K562 (cell line): ENCODE measurements at regions not wholly inside any gene's neighbourhood (a gene's known extent, or its start where the extent isn't known, plus 50 kb on each side); places are given as distances from the start of the nearest gene placed in this dataset.

Experiments
- ATAC-seq: fragments of 200-7000 bp; cut with Tn5 transposase; 3 replicates; pipeline ENCODE4 v1.9.1; 2020; ENCODE audit warnings: moderate library complexity
- BruUV-seq: library from RNA; stranded (reverse); fragments of 400-500 nt; replicated peaks from 2 replicates; lab custom pipeline; 2021; lab: Mats Ljungman, UMichigan
- CTCF ChIA-PET: fragments of 300-600 bp; formaldehyde crosslinking; extraction: SDS; loops from one replicate; lab custom pipeline; 2021; ENCODE audit warnings: low intra/inter-chr PET ratio; lab: Yijun Ruan, JAX
- POLR2A ChIA-PET: fragments of 300-600, 350-650 bp; sonication (Branson Sonifier 250); formaldehyde crosslinking; extraction: SDS; loops from one replicate; lab custom pipeline; 2021; ENCODE audit warnings: antibody characterized with exemption, inconsistent platforms; lab: Yijun Ruan, JAX
- DNase-seq, 4 experiments: peaks; one replicate each; pipeline versions ENCODE4 v3.0.0 to v3.0.0-alpha.2; 2011 to 2018; ENCODE audit warnings: low spot score in 3 of 4, mixed read lengths in 3 of 4; ENCODE audit errors: extremely low read depth in 1 of 4
- FAIRE-seq: peaks from 2 replicates; lab custom pipeline; 2011; peaks lifted over from hg19 to GRCh38; lab: Jason Lieb, UNC
- H2AFZ ChIP-seq: 2 replicates; pipeline ENCODE4 v1.6.0; 2011; ENCODE audit warnings: low read depth, low read length, control low read depth, inconsistent platforms
- H3K27ac ChIP-seq: fragments of 200-600 bp; 3 replicates; pipeline ENCODE4 v1.8.0; 2011; ENCODE audit warnings: low read depth, mild to moderate bottlenecking, control low read depth, inconsistent platforms, low read length, moderate library complexity, mixed read lengths; ENCODE audit errors: extremely low read depth
- H3K27me3 ChIP-seq, 2 experiments: fragments of 300-600 bp in 1 of 2; 2 replicates in 1 of 2; 3 replicates in 1 of 2; pipeline versions ENCODE4 v1.6.0 to v1.8.0; 2011; ENCODE audit warnings: inconsistent platforms in 2 of 2, low read length in 2 of 2, mild to moderate bottlenecking in 1 of 2, mixed read lengths in 1 of 2, moderate library complexity in 1 of 2; ENCODE audit not compliant: control insufficient read depth in 2 of 2, insufficient read depth in 2 of 2
- H3K36me3 ChIP-seq: fragments of 300-600 bp; 3 replicates; pipeline ENCODE4 v1.8.0; 2011; ENCODE audit warnings: mild to moderate bottlenecking, low read length, inconsistent platforms; ENCODE audit not compliant: control insufficient read depth, insufficient read depth
- H3K4me1 ChIP-seq, 2 experiments: fragments of 200-600 bp in 1 of 2; replicated peaks in 1 of 2; 2 replicates in 1 of 2; 3 replicates in 1 of 2; pipeline versions ENCODE4 v1.5.1 to v1.8.0; 2011; ENCODE audit warnings: inconsistent platforms in 2 of 2, low read length in 2 of 2, mild to moderate bottlenecking in 1 of 2, mixed read lengths in 1 of 2, moderate library complexity in 1 of 2; ENCODE audit not compliant: control insufficient read depth in 2 of 2, insufficient read depth in 2 of 2
- H3K4me2 ChIP-seq: 2 replicates; pipeline ENCODE4 v1.6.1; 2011; ENCODE audit warnings: low read length, control low read depth, inconsistent platforms, mixed read lengths; ENCODE audit not compliant: insufficient read depth
- H3K4me3 ChIP-seq: fragments of 200-600 bp; sonication (generic), shearing (Covaris generic); 2 replicates; pipeline ENCODE4 v1.5.1; 2016; ENCODE audit warnings: control low read depth, inconsistent platforms
- H3K79me2 ChIP-seq: fragments of 200-600 bp; 3 replicates; pipeline ENCODE4 v1.8.0; 2011; ENCODE audit warnings: low read length, inconsistent platforms; ENCODE audit not compliant: control insufficient read depth, insufficient read depth
- H3K9ac ChIP-seq, 2 experiments: 2 replicates each; pipeline versions ENCODE4 v1.6.0 to v1.6.1; 2011; ENCODE audit warnings: low read depth in 2 of 2, low read length in 2 of 2, control low read depth in 1 of 2, inconsistent platforms in 1 of 2, mild to moderate bottlenecking in 1 of 2, mixed read lengths in 1 of 2; ENCODE audit not compliant: insufficient read depth in 1 of 2
- H3K9me1 ChIP-seq: one replicate; pipeline ENCODE4 v1.6.0; 2011; ENCODE audit warnings: inconsistent platforms, mild to moderate bottlenecking, low read length, moderate library complexity; ENCODE audit not compliant: control insufficient read depth, insufficient read depth
- H3K9me3 ChIP-seq: replicated peaks from 2 replicates; pipeline ENCODE4 v1.5.1; 2011; ENCODE audit warnings: low read depth, low read length, inconsistent platforms; ENCODE audit not compliant: control insufficient read depth, insufficient read depth
- H4K20me1 ChIP-seq: replicated peaks from 2 replicates; pipeline ENCODE4 v1.6.1; 2011; ENCODE audit warnings: low read length, inconsistent platforms, mixed read lengths; ENCODE audit not compliant: control insufficient read depth, insufficient read depth
- ETV6 ChIP-seq, 3 experiments: fragments of 150-350 bp in 1 of 3; sonication (generic) in 1 of 3; formaldehyde crosslinking in 1 of 3; IDR thresholded peaks; 2 replicates each; pipeline versions ENCODE4 v1.6.1 to v1.8.0; 2014 to 2022; ENCODE audit warnings: borderline replicate concordance in 2 of 3, low read depth in 2 of 3, antibody characterized with exemption in 1 of 3, low read length in 1 of 3, mild to moderate bottlenecking in 1 of 3, missing genetic modification reagents in 1 of 3
- LEF1 ChIP-seq: fragments of 450-650 bp; IDR thresholded peaks from 2 replicates; pipeline ENCODE4 v1.6.1; 2016; ENCODE audit warnings: mild to moderate bottlenecking
- MCM7 ChIP-seq, 2 experiments: fragments of 450-650 bp; IDR thresholded peaks; 2 replicates each; pipeline ENCODE4 v1.6.1; 2016 to 2018
- NONO ChIP-seq, 2 experiments: fragments of 200-400 bp in 1 of 2; fragments of 450-650 bp in 1 of 2; formaldehyde crosslinking in 1 of 2; IDR thresholded peaks; 2 replicates each; pipeline ENCODE4 v1.6.1; 2017; ENCODE audit warnings: low read depth in 2 of 2, mild to moderate bottlenecking in 2 of 2, moderate library complexity in 2 of 2, low read length in 1 of 2
- SOX6 ChIP-seq: fragments of 450-650 bp; IDR thresholded peaks from 2 replicates; pipeline ENCODE4 v1.6.1; 2014; ENCODE audit warnings: mild to moderate bottlenecking
- TAF15 ChIP-seq: fragments of 200-400 bp; formaldehyde crosslinking; IDR thresholded peaks from 2 replicates; pipeline ENCODE4 v1.6.1; 2017; ENCODE audit warnings: mild to moderate bottlenecking, low read depth, low read length, moderate library complexity
- TAF7 ChIP-seq: fragments of 450-650 bp; IDR thresholded peaks from 2 replicates; pipeline ENCODE4 v1.6.1; 2016; ENCODE audit warnings: missing genetic modification characterization, missing compliant biosample characterization
- YY1 ChIP-seq, 3 experiments: IDR thresholded peaks; 2 replicates each; pipeline ENCODE4 v1.6.1; 2011; ENCODE audit warnings: low read length in 2 of 3, mild to moderate bottlenecking in 2 of 3, moderate library complexity in 2 of 3, borderline replicate concordance in 1 of 3, control low read depth in 1 of 3, low read depth in 1 of 3; ENCODE audit not compliant: insufficient read depth in 3 of 3, insufficient replicate concordance in 2 of 3, control insufficient read depth in 1 of 3, insufficient read length in 1 of 3; ENCODE audit errors: extremely low read depth in 1 of 3
- ZFX ChIP-seq: sonication (generic); formaldehyde crosslinking; IDR thresholded peaks from 2 replicates; pipeline ENCODE4 v1.8.0; 2022; ENCODE audit warnings: mild to moderate bottlenecking, missing genetic modification reagents, moderate library complexity
- ZKSCAN1 ChIP-seq: fragments of 150-350 bp; IDR thresholded peaks from 2 replicates; pipeline ENCODE4 v1.6.1; 2016; ENCODE audit warnings: low read depth, low read length
- ZNF184 ChIP-seq: sonication (generic); formaldehyde crosslinking; IDR thresholded peaks from 2 replicates; pipeline ENCODE4 v1.5.0; 2020; ENCODE audit warnings: missing genetic modification reagents
- ZNF316 ChIP-seq: fragments of 450-650 bp; IDR thresholded peaks from 2 replicates; pipeline ENCODE4 v1.6.1; 2016
- ZNF384 ChIP-seq: IDR thresholded peaks from 2 replicates; pipeline ENCODE4 v1.6.1; 2012; ENCODE audit warnings: low read depth, low read length, improper control_type of control experiment
- ZNF551 ChIP-seq: fragments of 250-450 bp; sonication (Bioruptor Pico); IDR thresholded peaks from 2 replicates; pipeline ENCODE4 v1.5.0; 2021; ENCODE audit warnings: mild to moderate bottlenecking, moderate library complexity
- WGBS: fragments of 100-300 bp; shearing (Covaris generic); methylation state at CpG from one replicate; pipeline ENCODE4 v1.1.6; 2016; ENCODE audit warnings: low coverage, mixed read lengths; ENCODE audit not compliant: insufficient coverage; ENCODE audit errors: missing lambda C conversion rate; 5-methylcytosine and 5-hydroxymethylcytosine counted together
- in situ Hi-C: fragments of 300-500 bp; cut with MboI; formaldehyde crosslinking; loops from 4 replicates; pipeline ENCODE4 v1.15.0; 2018; ENCODE audit warnings: inconsistent platforms, mixed read lengths
- intact Hi-C: fragments of 100-400 bp; cut with micrococcal nuclease; formaldehyde crosslinking; loops from 2 replicates; pipeline ENCODE4 v1.14.2; 2022
- TF ChIP-seq, protein P1 (sequence below), 3 experiments: fragments of 200-800 bp in 1 of 3; sonication (Bioruptor generic) in 1 of 3; sonication (generic) in 1 of 3; formaldehyde crosslinking in 1 of 3; IDR thresholded peaks; 2 replicates each; pipeline versions ENCODE4 v1.6.1 to v1.8.0; 2016 to 2022; ENCODE audit warnings: mild to moderate bottlenecking in 2 of 3, missing compliant biosample characterization in 2 of 3, missing genetic modification characterization in 2 of 3, missing genetic modification reagents in 1 of 3

- TF ChIP-seq TAF15: no peak
- no peak for TF ChIP-seq YY1 (IDR thresholded peaks at IDR 0.05; ENCODE audit: borderline replicate concordance in 1 of 3, control insufficient read depth in 1 of 3, extremely low read depth in 1 of 3, insufficient read depth in 3 of 3, insufficient read length in 1 of 3, insufficient replicate concordance in 2 of 3, low read depth in 1 of 3, low read length in 2 of 3)
- TF ChIP-seq ZNF551: no peak
Observed at GRCh38 chr3:18190646-18191045, 234.5 kb downstream of the SATB1 start (continued).

DNA sequence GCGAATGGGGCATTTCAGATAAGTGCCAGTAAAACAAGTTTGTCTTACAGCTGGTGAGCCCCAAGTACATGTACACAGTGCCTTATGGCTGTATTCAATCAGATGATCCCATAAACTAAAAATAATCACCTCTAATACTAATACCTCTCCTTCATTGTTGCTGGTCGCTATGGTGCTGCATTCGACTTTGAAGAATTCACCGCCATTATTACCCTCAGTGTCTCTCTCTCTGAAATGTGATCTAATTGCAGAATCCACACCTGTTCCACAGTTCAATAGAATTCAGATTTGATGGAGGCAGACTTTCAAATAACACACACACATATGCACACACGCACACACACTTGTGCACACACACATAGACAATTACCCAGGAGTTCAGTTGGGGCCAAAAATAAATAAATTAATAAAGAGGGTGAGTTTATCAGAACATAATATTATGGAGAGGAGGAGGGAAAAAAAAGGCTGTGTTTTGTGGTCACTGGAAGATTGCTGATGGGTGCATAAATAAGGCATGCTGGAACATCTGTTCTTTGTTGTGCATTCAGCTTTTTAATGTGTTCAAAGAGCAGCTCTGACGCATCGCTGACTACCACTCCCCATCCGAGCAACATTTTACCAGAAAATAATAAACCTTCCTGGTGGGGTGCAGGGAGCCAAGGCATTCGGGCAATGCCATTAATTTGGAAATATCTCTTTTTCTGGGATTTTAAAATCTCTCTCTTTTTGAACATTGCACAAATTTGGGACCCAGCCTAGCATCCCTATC, 235.7 kb downstream of the SATB1 start:
- DNase-seq: no peak
- ChIA-PET CTCF (no interaction called here), POLR2A (no interaction called here)
- in situ Hi-C loops: no loop called here
- no TSS peak for BruUV-seq
- no peak overlapping the region for H3K4me3 ChIP-seq
- no peaks in the 10 kb centered on the region for H3K4me1 ChIP-seq
- 2% methylated on average over 9 of the region's 9 CpGs for WGBS
- H3K27me3 ChIP-seq: no peaks in the 10 kb centered on the region
- no peaks in the 10 kb centered on the region for H3K79me2 ChIP-seq
- ATAC-seq: no peak
- no peak for FAIRE-seq
- H3K4me2 ChIP-seq: no peak overlapping the region
- intact Hi-C loops: no loop called here
- H3K9ac ChIP-seq: no peak overlapping the region
- H3K36me3 ChIP-seq: no peaks in the 10 kb centered on the region
- no peaks in the 10 kb centered on the region for H3K9me1 ChIP-seq
- no peak overlapping the region for H2AFZ ChIP-seq
- no peak for TF ChIP-seq ETV6 (IDR thresholded peaks at IDR 0.05; ENCODE audit: borderline replicate concordance in 1 of 2, low read depth in 2 of 2, low read length in 1 of 2)
- no peak for TF ChIP-seq ETV6 (CRISPR knock-in tag; IDR thresholded peaks at IDR 0.05; ENCODE audit: borderline replicate concordance)
- TF ChIP-seq TAF7 (tag): no peak
- no peak for TF ChIP-seq NONO (IDR thresholded peaks at IDR 0.05; ENCODE audit: low read depth in 2 of 2, low read length in 1 of 2)
- no peak for TF ChIP-seq MCM7 (IDR thresholded peaks at IDR 0.05)
- TF ChIP-seq ZFX (CRISPR knock-in tag): no peak
- TF ChIP-seq LEF1: no peak
- no peak for TF ChIP-seq SOX6
- no peak for TF ChIP-seq ZNF316
- TF ChIP-seq, protein P1, sequence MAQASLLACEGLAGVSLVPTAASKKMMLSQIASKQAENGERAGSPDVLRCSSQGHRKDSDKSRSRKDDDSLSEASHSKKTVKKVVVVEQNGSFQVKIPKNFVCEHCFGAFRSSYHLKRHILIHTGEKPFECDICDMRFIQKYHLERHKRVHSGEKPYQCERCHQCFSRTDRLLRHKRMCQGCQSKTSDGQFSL (CRISPR knock-in tag; IDR thresholded peaks at IDR 0.05): no peak
- TF ChIP-seq, protein P1 (tag; IDR thresholded peaks at IDR 0.05): no peak
- TF ChIP-seq ZKSCAN1: no peak
- TF ChIP-seq ZNF384: no peak
- TF ChIP-seq ZNF184 (CRISPR knock-in tag): no peak
- no peak overlapping the region for H3K27ac ChIP-seq
- H3K9me3 ChIP-seq: no peaks in the 10 kb centered on the region
- no peaks in the 10 kb centered on the region for H4K20me1 ChIP-seq
